ENCODE measurements at regions not wholly inside any gene's neighbourhood (a gene's known extent, or its start where the extent isn't known, plus 50 kb on each side); places are given as distances from the start of the nearest gene placed in this dataset.

GRCh38 chr6:147141711-147142308 is 62.4 kb upstream of the STXBP5 start:
- no peak for DNase-seq

- DNase-seq, result no peak
These were observed 61.5 kb upstream of the STXBP5 start for GRCh38 chr6:147142684-147143245.

GRCh38 chr6:147149092-147149491 is 55.1 kb upstream of the STXBP5 start:
- DNase-seq, result no peak

GRCh38 chr6:147149826-147150225 is 54.4 kb upstream of the STXBP5 start:
- DNase-seq, result no peak

GRCh38 chr6:147150293-147150692 is 53.9 kb upstream of the STXBP5 start:
- no peak for DNase-seq

Measured in NCI-H2029 treated with DMSO at 0.1 percent for 48 hours (cell line).